Stimulated activated CD4-positive, alpha-beta T cell treated with anti-CD3 and anti-CD28 coated beads, Interleukin-1b, Interleukin-23, amount 100 ng/mL, for 48 hours (primary cell): ENCODE measurements at regions not wholly inside any gene's neighbourhood (a gene's known extent, or its start where the extent isn't known, plus 50 kb on each side); places are given as distances from the start of the nearest gene placed in this dataset.
"Not testable (repeated sequence)": the region's sequence is repeated elsewhere in the genome, so short reads cannot be mapped to it uniquely, and the experiment has no call there.

Source experiments
- DNase-seq: peaks from one replicate; pipeline ENCODE4 v3.0.0-alpha.2; 2020

GRCh38 chr18:73384246-73384645, 516.5 kb upstream of the NETO1 start:
- DNase-seq = no peak

GRCh38 chr18:73381699-73382036, 513.9 kb upstream of the NETO1 start:
- no peak for DNase-seq

- DNase-seq = no peak
Observed at GRCh38 chr18:73381016-73381698, 513.4 kb upstream of the NETO1 start.

- no peak for DNase-seq
Observed at GRCh38 chr18:73366713-73367112, 498.9 kb upstream of the NETO1 start.

GRCh38 chr18:73365018-73365417, 497.2 kb upstream of the NETO1 start:
- no peak for DNase-seq

GRCh38 chr18:73355121-73355520, 487.3 kb upstream of the NETO1 start:
- DNase-seq = no peak

- no peak for DNase-seq
Observed at GRCh38 chr18:73352546-73352945, 484.8 kb upstream of the NETO1 start.

GRCh38 chr18:73340135-73340977, 472.6 kb upstream of the NETO1 start:
- DNase-seq = no peak

- DNase-seq = no peak
Observed at GRCh38 chr18:73331212-73331772, 463.5 kb upstream of the NETO1 start.

- not testable (repeated sequence) for DNase-seq
Observed at GRCh38 chr18:73330106-73330505, 462.3 kb upstream of the NETO1 start.

GRCh38 chr18:73324187-73324831, 456.5 kb upstream of the NETO1 start:
- not testable (repeated sequence) for DNase-seq

- DNase-seq = no peak
Observed at GRCh38 chr18:73318739-73319479, 451.1 kb upstream of the NETO1 start.

GRCh38 chr18:73316513-73316912, 448.7 kb upstream of the NETO1 start:
- no peak for DNase-seq

- no peak for DNase-seq
Observed at GRCh38 chr18:73315381-73315780, 447.6 kb upstream of the NETO1 start.

GRCh38 chr18:73313476-73313875, 445.7 kb upstream of the NETO1 start:
- no peak for DNase-seq

- no peak for DNase-seq
Observed at GRCh38 chr18:73296686-73297085, 428.9 kb upstream of the NETO1 start.

- DNase-seq = no peak
Observed at GRCh38 chr18:73292156-73292555, 424.4 kb upstream of the NETO1 start.

GRCh38 chr18:73288813-73289212, 421.0 kb upstream of the NETO1 start:
- DNase-seq = no peak

GRCh38 chr18:73286584-73286983, 418.8 kb upstream of the NETO1 start:
- no peak for DNase-seq

- no peak for DNase-seq
Observed at GRCh38 chr18:73283788-73284187, 416.0 kb upstream of the NETO1 start.

- DNase-seq = no peak
Observed at GRCh38 chr18:73283032-73283431, 415.2 kb upstream of the NETO1 start.

- DNase-seq = no peak
Observed at GRCh38 chr18:73279498-73279897, 411.7 kb upstream of the NETO1 start.
